ENCODE measurements at regions not wholly inside any gene's neighbourhood (a gene's known extent, or its start where the extent isn't known, plus 50 kb on each side); places are given as distances from the start of the nearest gene placed in this dataset.
"Not testable (repeated sequence)": the region's sequence is repeated elsewhere in the genome, so short reads cannot be mapped to it uniquely, and the experiment has no call there.

GRCh38 chr13:63840551-63841421 is 2425.1 kb upstream of the PCDH20 start:
- Histone ChIP-seq H3K27ac (no peak overlapping the region), H3K4me3 (no peak overlapping the region)

DNA sequence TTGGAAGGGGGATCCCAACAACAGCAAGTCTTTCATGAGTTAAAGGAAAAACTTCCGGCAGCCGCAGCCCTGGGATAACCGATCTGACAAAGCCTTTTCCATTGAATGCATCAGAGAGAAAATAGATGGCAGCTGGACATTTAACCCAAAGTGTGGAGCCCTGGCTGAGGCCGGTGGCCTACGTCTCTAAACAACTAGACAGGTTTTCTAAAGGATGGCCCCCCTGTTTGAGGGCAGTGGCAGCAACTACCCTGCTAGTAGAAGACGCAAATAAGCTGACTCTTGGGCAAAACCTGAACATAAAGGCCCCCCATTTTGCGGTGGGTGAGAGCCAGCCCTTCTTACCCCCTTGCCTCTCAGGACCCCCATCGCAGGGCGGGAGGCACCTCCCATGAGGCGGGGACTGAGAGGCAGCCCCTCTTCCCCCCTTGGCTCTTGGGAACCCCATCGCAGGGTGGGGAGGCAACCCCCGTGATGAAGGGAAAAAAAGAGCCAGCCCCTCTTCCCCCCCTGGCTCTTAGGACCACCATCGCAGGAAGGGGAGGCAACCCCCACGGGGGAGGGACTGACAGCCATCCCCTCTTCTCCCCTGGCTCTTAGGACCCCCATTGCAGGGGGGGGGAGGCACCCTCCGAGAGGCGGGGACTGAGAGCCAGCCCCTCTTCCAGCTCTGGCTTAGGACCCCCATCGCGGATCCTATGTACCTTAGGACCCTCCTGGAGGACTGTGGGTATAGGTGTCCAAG is 2422.9 kb upstream of the PCDH20 start:
- Histone ChIP-seq H3K27ac (no peak overlapping the region), H3K4me3 (no peak overlapping the region)

DNA sequence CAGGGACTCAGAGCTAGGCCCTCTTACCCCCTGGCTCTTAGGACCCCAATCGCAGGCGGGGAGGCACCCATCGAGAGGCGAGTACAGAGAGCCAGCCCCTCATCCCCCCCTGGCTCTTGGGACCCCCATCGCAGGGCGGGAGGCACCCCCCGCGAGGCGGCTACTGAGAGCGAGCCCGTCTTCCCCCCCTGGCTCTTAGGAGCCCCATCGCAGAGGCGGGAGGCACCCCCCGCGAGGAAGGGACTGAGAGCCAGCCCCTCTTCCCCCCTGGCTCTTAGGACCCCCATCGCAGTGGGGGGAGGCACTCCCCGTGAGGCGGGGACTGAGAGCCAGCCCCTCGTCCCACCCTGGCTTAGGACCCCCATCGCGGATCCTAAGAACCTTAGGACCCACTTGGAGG is 2422.1 kb upstream of the PCDH20 start:
- not testable (repeated sequence) for H3K27ac ChIP-seq, H3K4me3 ChIP-seq

GRCh38 chr13:63829609-63830008 is 2414.0 kb upstream of the PCDH20 start:
- not testable (repeated sequence) for H3K4me3 ChIP-seq, H3K27ac ChIP-seq

DNA sequence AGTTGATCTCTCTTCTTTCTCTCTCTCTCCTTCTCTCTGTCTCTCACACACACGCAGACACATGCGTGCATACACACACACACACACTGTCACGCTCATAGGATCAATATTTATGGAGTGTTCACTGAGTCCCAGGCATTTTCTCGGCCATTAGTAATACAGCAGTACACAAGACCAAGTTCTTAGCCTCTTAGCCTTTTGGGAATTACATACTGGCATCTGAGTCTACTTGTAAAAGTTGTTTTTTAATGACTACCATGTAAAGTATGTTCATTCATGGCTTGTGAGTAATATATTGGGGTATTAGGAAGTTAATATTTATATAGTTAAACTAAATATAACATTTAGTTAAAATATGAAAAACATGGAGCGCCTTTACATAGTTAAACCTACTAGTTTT is 2406.1 kb upstream of the PCDH20 start:
- not testable (repeated sequence) for H3K27ac ChIP-seq, H3K4me3 ChIP-seq

GRCh38 chr13:63811428-63812004 is 2395.9 kb upstream of the PCDH20 start:
- H3K4me3 ChIP-seq, H3K27ac ChIP-seq: not testable (repeated sequence)

- H3K4me3 ChIP-seq, H3K27ac ChIP-seq: not testable (repeated sequence)
Measured at GRCh38 chr13:63791134-63791533, 2375.5 kb upstream of the PCDH20 start.

DNA sequence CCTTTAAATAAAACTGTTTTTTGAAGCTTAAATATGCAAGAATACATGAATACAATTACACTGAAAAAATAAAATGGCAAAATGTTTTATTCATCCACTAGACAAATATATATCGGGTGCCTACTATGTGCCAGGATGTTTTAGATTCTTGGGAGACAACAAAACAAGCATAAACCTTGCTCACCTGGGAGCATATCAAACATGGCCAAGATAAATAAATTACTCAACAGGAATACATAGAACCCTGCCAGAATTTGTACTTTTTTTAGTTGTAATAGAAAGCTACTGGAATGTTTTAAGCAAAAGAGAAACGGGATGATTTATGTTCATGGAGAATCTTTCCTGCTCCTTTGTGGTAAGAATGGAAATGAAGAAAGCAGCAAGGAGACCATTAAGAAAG is 2358.5 kb upstream of the PCDH20 start:
- Histone ChIP-seq H3K27ac (no peak overlapping the region), H3K4me3 (no peak overlapping the region)

- no peak overlapping the region for H3K4me3 ChIP-seq
- H3K27ac ChIP-seq = no peak overlapping the region
Measured at GRCh38 chr13:63773476-63773875, 2357.8 kb upstream of the PCDH20 start.

- not testable (repeated sequence) for H3K4me3 ChIP-seq, H3K27ac ChIP-seq
Measured at GRCh38 chr13:63757683-63758082, 2342.0 kb upstream of the PCDH20 start.

GRCh38 chr13:63749857-63750256 is 2334.2 kb upstream of the PCDH20 start:
- not testable (repeated sequence) for H3K27ac ChIP-seq, H3K4me3 ChIP-seq

- H3K4me3 ChIP-seq, H3K27ac ChIP-seq: not testable (repeated sequence)
Measured at GRCh38 chr13:63741814-63742101, 2326.1 kb upstream of the PCDH20 start.

DNA sequence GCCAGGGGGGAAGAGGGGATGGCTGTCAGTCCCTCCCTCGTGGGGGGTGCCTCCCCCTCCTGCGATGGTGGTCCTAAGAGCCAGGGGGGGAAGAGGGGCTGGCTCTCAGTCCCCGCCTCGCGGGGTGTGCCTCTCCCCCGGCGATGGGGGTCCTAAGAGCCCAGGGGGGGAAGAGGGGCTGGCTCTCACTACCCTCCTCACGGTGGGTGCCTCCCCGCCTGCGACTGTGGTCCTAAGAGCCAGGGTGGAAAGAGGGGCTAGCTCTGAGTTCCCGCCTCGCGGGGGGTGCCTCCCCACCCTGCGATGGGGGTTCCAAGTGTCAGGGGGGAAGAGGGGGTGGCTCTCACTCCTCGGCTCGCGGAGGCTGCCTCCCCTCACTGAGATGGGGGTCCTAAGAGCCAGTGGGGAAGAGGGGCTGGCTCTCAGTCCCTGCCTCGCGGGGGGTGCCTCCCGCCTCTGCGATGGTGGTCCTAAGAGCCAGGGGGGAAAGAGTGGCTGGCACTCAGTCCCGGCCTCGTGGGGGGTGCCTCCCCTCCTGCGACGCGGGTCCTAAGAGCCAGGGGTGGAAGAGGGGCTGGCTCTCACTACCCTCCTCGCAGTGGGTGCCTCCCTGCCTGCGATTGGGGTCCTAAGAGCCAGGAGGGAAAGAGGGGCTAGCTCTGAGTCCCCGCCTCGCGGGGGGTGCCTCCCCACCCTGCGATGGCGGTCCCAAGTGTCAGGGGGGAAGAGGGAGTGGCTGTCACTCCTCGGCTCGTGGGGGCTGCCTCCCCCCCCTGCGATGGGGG is 2325.6 kb upstream of the PCDH20 start:
- no peak overlapping the region for H3K27ac ChIP-seq
- H3K4me3 ChIP-seq = no peak overlapping the region

DNA sequence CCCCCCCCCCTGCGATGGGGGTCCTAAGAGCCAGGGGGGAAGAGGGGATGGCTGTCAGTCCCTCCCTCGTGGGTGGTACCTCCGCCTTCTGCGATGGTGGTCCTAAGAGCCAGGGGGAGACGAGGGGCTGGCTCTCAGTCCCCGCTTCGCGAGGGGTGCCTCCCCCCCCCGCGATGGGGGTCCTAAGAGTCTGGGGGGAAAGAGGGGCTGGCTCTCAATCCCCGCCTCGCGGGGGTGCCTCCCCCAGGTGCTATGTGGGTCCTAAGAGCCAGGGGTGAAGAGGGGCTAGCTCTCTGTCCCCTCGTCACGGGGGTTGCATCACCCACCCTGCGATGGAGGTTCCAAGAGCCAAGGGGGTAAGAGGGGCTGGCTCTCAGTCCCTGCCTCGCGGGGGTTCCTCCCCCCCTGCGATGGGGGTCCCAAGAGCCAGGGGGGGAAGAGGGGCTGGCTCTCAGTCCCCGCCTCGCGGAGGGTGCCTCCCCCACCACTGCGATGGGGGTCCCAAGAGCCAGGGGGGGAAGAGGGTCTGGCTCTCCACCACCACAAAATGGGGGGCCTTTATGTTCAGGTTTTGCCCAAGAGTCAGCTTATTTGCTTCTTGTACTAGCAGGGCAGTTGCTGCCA is 2323.6 kb upstream of the PCDH20 start:
- H3K4me3 ChIP-seq, H3K27ac ChIP-seq: not testable (repeated sequence)

- no peak overlapping the region for H3K27ac ChIP-seq
- no peak overlapping the region for H3K4me3 ChIP-seq
Measured at GRCh38 chr13:63737418-63737817, 2321.8 kb upstream of the PCDH20 start.

DNA sequence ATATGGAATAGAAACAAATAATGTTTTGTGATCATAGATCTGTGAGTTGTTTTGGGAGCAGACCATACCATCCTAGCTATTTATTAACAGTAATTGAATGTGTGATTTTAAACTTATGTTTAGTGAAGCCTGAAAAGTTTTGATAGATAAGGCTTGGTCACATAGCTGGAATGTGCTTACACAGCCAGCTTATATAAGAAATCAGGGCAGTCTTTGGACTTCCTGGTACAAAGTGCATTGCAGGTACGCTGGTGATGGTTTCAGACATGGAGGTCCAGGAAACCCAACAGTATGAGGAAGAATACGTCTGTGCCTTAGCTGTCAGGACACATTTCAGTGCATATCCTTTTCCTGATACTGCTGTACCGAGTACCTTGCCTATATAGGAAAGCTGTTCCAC is 2316.2 kb upstream of the PCDH20 start:
- Histone ChIP-seq H3K4me3 (no peak overlapping the region), H3K27ac (no peak overlapping the region)

DNA sequence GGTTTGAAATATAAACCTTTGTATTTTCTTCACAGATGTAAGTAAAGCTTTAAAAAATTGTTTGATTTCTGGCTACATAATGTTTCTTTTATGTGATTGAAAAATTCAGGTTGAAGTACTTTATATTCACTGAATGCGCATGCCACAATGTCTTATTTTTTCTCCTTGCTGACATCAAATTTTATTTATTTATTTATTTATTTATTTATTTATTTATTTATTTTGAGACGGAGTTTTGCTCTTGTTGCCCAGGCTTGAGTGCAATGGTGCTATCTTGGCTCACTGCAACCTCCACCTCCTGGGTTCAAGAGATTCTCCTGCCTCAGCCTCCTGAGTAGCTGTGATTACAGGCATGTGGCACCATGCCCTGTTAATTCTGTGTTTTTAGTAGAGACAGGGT is 2296.5 kb upstream of the PCDH20 start:
- not testable (repeated sequence) for H3K4me3 ChIP-seq, H3K27ac ChIP-seq

- Histone ChIP-seq H3K27ac (no peak overlapping the region), H3K4me3 (no peak overlapping the region)
Measured at GRCh38 chr13:63706751-63707150, 2291.1 kb upstream of the PCDH20 start.

DNA sequence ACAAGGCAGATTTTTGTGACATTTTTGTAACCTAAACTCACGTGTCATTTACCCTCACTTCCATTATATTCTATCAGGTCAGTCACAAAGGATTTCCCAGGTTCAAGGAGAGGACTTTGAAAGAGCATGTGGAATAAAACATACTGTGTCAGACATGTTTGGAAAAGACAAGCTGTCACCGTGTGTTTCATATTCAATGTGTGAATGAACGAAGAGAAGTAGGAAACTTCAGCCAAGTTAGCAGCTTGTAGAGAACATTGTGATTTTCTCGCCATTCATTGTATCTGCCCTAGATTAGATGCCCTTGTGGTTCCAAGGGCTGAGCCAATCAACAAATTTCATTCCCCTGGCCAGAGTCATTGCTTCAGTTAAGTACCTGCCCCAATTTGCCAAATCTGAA is 2288.9 kb upstream of the PCDH20 start:
- no peak overlapping the region for H3K27ac ChIP-seq
- no peak overlapping the region for H3K4me3 ChIP-seq

DNA sequence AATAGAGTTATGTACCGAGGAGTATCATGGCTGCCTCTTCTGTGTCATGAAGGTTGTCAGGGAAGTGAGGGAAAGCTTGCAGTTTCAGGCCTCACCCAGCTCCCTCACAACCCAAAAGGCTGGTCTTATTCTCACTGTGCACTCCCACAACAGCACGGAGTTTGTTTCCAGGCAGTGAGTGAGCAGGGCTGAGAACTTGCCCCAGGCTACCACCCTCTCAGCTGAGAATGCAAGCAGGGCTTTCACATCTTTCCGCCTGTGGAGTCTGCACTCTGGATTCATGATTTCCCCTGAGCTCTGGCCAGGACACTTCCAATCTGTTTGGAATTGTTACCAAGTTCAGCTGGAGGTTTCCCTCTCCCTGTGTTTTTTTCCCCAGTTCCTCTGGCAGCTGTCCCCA is 2284.7 kb upstream of the PCDH20 start:
- Histone ChIP-seq H3K4me3 (no peak overlapping the region), H3K27ac (no peak overlapping the region)

Data from skin epidermis (tissue), 12 donors.